ENCODE measurements at regions not wholly inside any gene's neighbourhood (a gene's known extent, or its start where the extent isn't known, plus 50 kb on each side); places are given as distances from the start of the nearest gene placed in this dataset.
"Not testable (repeated sequence)": the region's sequence is repeated elsewhere in the genome, so short reads cannot be mapped to it uniquely, and the experiment has no call there.

- FAIRE-seq, result no peak
These were observed 126.3 kb upstream of the TNRC6C start for GRCh38 chr17:77832180-77832560.

DNA sequence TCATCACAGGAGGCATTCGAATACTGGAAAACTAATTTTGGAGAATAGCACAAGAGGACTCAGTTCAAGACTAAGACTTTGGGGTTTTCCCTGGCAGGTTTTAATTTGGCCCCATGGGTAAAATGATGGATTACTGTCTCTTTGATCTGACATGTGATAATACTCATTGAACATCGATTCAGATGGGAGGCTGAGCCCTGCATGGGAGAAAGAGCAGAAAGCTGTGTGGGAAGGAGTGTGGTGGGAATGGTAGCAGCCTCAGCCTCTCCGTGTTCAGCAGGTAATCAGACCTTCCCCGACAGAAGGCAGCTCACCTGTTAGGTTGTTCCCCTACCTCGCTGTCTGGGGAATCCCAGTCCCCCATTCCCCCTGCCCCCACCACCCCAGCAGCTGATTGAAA lies 124.7 kb upstream of the TNRC6C start:
- FAIRE-seq, result no peak

GRCh38 chr17:77834170-77835115 lies 124.1 kb upstream of the TNRC6C start:
- FAIRE-seq, result no peak

- FAIRE-seq, result no peak
These were observed 121.9 kb upstream of the TNRC6C start for GRCh38 chr17:77836557-77837041.

DNA sequence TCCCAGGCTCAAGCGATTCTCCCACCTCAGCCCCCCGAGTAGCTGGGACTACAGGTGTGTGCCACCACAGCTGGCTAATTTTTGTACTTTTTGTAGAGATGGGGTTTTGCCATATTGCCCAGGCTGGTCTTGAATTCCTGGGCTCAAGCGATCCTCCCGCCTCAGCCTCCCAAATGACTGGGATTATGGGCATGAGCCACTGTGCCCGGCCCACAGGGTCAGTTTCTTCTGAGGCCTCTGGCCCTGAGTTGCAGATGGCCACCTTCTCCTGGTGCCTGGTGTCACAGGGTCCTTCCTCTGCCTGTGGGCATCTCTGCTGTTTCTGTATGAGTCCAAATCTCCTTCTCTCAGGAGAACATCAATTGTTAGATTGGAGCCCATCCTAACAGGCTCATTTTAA lies 121.4 kb upstream of the TNRC6C start:
- not testable (repeated sequence) for FAIRE-seq

- FAIRE-seq, result no peak
These were observed 120.6 kb upstream of the TNRC6C start for GRCh38 chr17:77837917-77838316.

- no peak for FAIRE-seq
These were observed 119.5 kb upstream of the TNRC6C start for GRCh38 chr17:77838748-77839697.

- no peak for FAIRE-seq
These were observed 118.6 kb upstream of the TNRC6C start for GRCh38 chr17:77839698-77840512.

DNA sequence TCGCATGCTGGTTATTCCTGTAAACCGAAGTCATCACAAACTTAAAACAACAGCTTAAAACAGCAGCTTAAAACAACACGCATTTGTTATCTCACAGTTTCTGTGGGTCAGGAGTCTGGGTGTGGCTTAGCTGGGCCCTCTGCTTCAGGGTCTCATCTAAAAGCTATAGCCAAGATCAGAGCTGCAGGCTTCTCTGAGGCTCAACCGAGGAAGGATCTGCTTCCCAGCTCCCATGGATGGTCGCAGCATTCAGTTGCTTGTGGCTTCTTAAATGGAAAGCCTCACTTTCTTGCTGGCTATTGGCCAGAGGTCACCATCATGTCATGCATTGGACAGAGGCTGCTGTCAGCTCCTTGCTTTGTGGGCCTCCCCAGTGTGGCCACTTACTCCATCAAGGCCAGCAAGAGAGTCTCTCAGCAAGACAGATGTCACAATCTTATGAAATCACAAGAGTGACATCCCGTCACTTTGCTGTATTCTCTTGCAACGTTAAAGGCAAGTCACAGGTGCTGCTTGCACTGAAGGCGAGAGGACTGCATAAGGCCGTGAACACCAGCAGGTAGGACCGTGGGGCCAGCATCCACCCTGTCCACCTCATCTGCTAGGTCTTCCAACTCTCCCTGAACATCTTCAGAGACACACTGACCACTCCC lies 117.9 kb upstream of the TNRC6C start:
- FAIRE-seq, result no peak

DNA sequence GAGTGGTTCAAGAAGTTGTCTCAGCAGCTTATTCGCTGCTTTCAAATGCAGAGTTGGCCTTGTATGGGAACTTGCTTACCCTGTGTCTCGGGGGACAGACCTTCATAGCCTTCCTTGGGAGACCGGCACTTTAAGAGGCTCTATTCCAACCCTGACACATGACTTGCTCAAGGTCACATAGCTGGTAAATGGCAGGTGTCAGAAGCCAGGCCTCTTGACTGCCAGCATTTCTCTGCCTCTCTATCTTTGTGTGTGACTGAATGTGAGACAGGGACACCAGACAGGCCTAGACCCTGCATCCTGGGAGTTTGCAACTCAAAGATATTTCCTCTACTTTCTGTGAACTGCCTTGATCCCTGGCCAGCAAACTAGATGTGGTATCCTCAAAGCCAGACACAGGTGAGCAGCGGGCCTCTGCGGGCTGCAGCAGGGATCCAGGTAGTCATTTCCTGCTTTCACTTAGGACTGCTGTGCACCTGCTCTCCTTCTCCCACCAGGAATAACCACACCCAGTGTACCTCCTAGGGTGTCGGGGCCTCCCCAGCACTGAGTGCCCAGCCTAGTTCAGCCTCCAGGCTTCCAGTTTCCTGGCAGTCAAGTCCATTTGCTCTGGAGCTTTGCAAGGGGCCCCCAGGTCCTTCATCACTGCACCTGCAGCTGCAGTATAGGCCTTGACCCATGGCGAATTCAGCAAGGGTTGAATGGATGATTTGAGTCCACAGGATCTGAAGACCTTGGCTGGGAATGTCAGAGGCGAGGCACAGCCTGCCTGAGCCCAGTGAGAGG lies 116.6 kb upstream of the TNRC6C start:
- FAIRE-seq, result no peak

DNA sequence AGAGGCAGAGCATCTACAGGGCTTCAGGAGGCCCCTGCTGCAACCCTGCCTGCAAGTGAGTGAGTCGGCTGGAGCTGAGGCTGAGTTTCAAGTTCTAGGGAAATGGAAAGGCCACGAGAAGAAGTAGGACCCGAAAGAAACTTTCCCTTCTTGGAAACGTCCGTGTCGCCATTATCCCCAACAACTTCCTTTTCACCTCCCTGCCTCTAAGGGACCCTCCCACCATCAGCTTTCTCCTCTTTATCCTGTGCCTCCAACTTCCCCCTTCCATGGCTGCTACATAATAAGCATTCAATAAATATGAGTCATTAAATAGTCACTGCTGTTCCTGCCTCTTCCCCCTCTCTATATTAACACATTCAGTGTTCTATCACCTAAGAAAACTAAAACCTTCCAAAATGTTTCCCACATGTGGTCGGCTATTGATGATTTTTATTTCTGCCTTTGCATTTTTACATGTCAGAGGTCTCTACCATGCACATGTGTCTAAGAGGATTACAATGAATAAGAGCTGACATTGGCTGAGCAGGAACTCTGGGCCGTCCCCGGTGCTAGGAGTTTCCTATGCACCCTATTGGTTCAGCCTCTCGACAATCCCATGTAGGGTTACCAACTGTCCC lies 115.9 kb upstream of the TNRC6C start:
- FAIRE-seq, result no peak

DNA sequence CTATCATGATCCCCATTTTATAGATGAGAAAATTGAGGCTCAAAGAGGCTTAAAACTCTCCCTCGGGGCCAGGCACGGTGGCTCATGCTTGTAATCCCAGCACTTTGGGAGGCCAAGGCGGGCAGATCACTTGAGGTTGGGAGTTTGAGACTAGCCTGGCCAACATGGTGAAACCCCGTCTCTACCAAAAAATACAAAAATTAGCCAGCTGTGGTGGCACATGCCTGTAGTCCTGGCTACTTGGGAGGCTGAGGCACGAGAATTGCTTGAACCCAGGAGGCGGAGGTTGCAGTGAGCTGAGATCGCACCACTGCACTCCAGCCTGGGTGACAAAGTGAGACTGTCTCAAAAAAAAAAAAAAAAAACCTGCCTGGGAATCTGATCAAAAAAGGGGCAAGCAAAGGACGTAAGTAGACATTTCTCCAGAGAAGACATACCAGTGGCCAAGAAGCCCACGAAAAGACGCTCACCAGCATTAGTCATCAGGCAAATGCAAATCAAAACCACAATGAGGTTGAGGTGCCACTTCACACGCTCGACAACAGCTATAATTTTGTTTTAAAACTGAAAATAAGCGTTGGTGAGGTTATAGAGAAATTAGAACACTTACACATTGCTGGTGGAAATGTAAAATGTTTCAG lies 115.1 kb upstream of the TNRC6C start:
- not testable (repeated sequence) for FAIRE-seq

DNA sequence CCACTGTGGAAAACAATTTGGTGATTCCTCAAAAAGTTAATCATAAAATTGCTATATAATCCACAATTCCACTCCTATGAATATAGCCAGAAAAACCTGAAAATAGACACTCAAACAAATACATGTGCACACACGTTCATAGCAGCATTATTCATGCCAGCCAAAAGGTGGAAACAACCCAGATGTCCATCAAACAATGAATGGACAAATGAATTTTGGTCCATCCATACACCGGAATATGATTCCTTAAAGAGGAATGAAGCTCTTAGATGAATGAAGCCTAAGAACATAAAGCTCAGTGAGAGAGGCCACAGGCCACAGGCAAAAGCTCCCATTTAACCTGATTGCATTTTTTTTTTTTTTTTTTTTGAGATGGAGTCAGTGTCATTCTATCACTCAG lies 114.6 kb upstream of the TNRC6C start:
- FAIRE-seq, result no peak

DNA sequence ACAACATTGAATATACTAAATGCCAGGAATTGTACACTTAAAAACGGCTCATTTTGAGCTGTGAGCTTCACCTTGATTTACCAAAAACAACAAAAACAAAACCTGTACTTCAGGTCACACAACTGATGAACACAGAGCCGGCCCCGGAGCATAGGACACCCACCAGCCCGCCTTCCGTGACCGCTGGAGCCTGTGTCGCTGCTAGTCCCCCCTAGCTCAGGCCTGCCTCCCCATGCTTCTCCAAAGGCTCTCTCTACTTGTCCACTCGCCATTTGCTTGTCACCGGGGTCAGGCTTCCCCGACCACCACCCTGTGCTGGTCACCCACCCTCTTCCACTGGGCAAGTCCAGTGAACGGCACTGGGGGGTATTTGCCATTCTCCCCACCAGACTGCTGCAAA lies 113.8 kb upstream of the TNRC6C start:
- FAIRE-seq, result no peak

DNA sequence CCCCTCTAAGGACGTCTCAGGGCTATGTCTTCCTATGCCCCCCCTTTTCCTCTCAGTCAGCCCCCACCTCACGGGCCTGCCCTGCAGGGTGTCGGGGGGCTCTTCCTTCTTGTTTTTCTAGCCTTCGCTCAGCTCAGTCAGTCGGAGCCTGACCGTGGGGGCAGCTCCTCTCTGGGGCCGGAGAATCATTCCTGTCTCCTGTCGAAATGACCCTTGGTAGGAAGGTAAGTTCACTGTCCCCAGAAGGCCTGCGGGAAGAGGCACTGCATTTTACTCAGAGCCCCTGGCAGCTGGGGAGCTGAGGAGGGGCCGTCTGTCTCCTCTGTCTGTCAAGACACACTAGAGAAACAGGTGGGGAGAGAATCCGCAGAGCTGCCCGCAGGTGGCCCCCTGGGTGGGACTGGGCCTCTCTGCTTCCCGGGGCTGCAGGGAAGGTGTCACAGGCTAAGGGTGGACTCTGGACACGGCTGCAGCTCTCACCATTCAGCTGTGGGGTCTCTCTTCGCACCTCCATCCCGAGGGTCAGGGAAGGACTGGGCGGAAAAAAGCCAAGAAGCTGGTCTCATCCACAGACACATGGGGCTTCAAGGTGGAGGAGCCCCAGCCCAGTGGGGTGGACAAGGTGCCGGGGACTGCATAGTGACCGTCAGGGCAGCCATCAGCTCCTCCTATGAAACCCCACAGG lies 112.8 kb upstream of the TNRC6C start:
- FAIRE-seq, result no peak

- no peak for FAIRE-seq
These were observed 111.9 kb upstream of the TNRC6C start for GRCh38 chr17:77846531-77847085.

GRCh38 chr17:77847221-77848085 lies 111.0 kb upstream of the TNRC6C start:
- no peak for FAIRE-seq

- FAIRE-seq, result no peak
These were observed 110.2 kb upstream of the TNRC6C start for GRCh38 chr17:77848257-77848656.

Data from islet of Langerhans (tissue), 1 donor.